PFSK-1 (cell line): ENCODE measurements at regions not wholly inside any gene's neighbourhood (a gene's known extent, or its start where the extent isn't known, plus 50 kb on each side); places are given as distances from the start of the nearest gene placed in this dataset.

Experiments used
- POLR2AphosphoS5 ChIP-seq: IDR thresholded peaks from 2 replicates; pipeline ENCODE4 v1.6.1; 2012; ENCODE audit warnings: low read depth, mild to moderate bottlenecking, control low read depth, low read length, moderate library complexity
- REST ChIP-seq, 2 experiments: IDR thresholded peaks; 2 replicates each; pipeline versions ENCODE4 v1.6.1 to v1.8.0; 2011 to 2012; ENCODE audit warnings: low read depth in 2 of 2, low read length in 2 of 2, control low read depth in 1 of 2, inconsistent platforms in 1 of 2, mild to moderate bottlenecking in 1 of 2, moderate library complexity in 1 of 2; ENCODE audit not compliant: insufficient read depth in 1 of 2
- TAF1 ChIP-seq: IDR thresholded peaks from 2 replicates; pipeline ENCODE4 v1.6.1; 2012; ENCODE audit warnings: low read length, control low read depth, borderline replicate concordance; ENCODE audit not compliant: insufficient read depth

- TF ChIP-seq POLR2AphosphoS5 (no peak), REST (IDR thresholded peaks at IDR 0.05; ENCODE audit: insufficient read depth in 1 of 2, low read depth in 2 of 2, low read length in 2 of 2) (no peak), TAF1 (no peak)
Measured at GRCh38 chr18:45337477-45337876, 277.8 kb upstream of the SLC14A2 start.
